Effector memory CD4-positive, alpha-beta T cell (primary cell): ENCODE measurements at regions not wholly inside any gene's neighbourhood (a gene's known extent, or its start where the extent isn't known, plus 50 kb on each side); places are given as distances from the start of the nearest gene placed in this dataset.
"Not testable (repeated sequence)": the region's sequence is repeated elsewhere in the genome, so short reads cannot be mapped to it uniquely, and the experiment has no call there.

Experiments
- DNase-seq, 3 donors: peaks; one replicate each; pipeline ENCODE4 v3.0.0-alpha.2; 2020
- H3K27ac ChIP-seq: 2 replicates; pipeline ENCODE4 v1.7.0; 2013; ENCODE audit warnings: mild to moderate bottlenecking, low read length, moderate library complexity; ENCODE audit not compliant: insufficient read depth, poor library complexity, severe bottlenecking
- H3K27me3 ChIP-seq: replicated peaks from 2 replicates; pipeline ENCODE4 v1.7.0; 2013; ENCODE audit warnings: mild to moderate bottlenecking, low read length; ENCODE audit not compliant: insufficient read depth, control insufficient read depth, poor library complexity, severe bottlenecking
- H3K36me3 ChIP-seq: 2 replicates; pipeline ENCODE4 v1.7.0; 2013; ENCODE audit warnings: mild to moderate bottlenecking, low read length, moderate library complexity; ENCODE audit not compliant: control insufficient read depth, insufficient read depth
- H3K4me1 ChIP-seq: 2 replicates; pipeline ENCODE4 v1.7.0; 2013; ENCODE audit warnings: low read length, mild to moderate bottlenecking; ENCODE audit not compliant: control insufficient read depth, insufficient read depth, poor library complexity, severe bottlenecking
- H3K4me3 ChIP-seq: 2 replicates; pipeline ENCODE4 v1.7.0; 2013; ENCODE audit warnings: low read length, low read depth, mild to moderate bottlenecking; ENCODE audit not compliant: insufficient read depth, poor library complexity, severe bottlenecking
- H3K9me3 ChIP-seq: 2 replicates; pipeline ENCODE4 v1.7.0; 2013; ENCODE audit warnings: mild to moderate bottlenecking, low read length, moderate library complexity; ENCODE audit not compliant: control insufficient read depth

- Histone ChIP-seq H3K27ac (no peak overlapping the region), H3K9me3 (no peaks in the 10 kb centered on the region), H3K4me1 (no peaks in the 10 kb centered on the region), H3K27me3 (no peaks in the 10 kb centered on the region), H3K36me3 (no peaks in the 10 kb centered on the region), H3K4me3 (no peak overlapping the region)
- DNase-seq, result no peak
Observed at GRCh38 chr6:21918666-21919065, 325.1 kb downstream of the SOX4 start.

DNA sequence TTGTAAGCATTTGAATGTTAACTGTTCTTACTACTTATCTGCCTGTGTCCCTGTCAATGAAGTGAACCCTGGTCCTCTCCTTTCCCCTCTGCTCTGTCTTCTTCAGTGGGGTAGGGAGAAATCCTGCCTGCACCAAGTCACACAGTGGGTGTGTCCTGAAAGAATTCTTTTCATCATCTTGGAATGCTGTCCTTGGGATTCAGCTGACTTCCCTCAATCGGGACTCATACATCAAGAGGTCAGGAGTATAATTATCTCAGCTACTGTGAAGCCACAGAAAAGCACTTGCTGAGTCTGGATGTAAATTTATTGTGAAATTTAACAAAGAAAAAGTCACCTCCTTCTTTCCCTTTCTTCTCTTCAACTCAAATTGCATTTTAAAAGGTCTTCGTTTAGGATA is 328.5 kb downstream of the SOX4 start:
- no peak for DNase-seq
- H3K36me3 ChIP-seq, result no peaks in the 10 kb centered on the region
- no peaks in the 10 kb centered on the region for H3K9me3 ChIP-seq
- H3K4me3 ChIP-seq, result no peak overlapping the region
- no peaks in the 10 kb centered on the region for H3K4me1 ChIP-seq
- no peak overlapping the region for H3K27ac ChIP-seq
- H3K27me3 ChIP-seq, result no peaks in the 10 kb centered on the region

DNA sequence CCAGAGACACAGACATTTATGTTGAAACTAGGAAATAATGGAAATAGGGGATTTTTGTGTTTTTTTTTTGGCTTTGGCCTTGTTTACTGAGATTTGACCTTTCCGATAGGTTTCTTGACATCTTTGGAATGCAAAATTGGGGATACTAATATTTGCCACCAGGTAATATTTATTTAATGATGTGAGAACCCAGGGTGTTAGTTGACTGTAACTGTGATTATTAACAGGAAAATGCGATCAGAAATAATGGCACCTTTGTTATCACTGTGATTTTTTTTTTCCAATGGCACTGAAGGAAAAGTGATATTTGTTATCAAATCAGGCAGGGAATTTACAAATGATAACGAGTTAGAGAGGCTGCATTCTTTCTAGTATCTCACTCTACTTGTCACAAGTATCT is 330.5 kb downstream of the SOX4 start:
- no peak overlapping the region for H3K4me3 ChIP-seq

GRCh38 chr6:21928827-21929226 is 335.3 kb downstream of the SOX4 start:
- no peaks in the 10 kb centered on the region for H3K4me1 ChIP-seq
- no peaks in the 10 kb centered on the region for H3K27me3 ChIP-seq
- no peak for DNase-seq
- H3K9me3 ChIP-seq, result no peaks in the 10 kb centered on the region
- H3K27ac ChIP-seq, result no peak overlapping the region
- H3K4me3 ChIP-seq, result no peak overlapping the region
- H3K36me3 ChIP-seq, result no peaks in the 10 kb centered on the region

More for the DNA sequence above, 330.5 kb downstream of the SOX4 start:
- no peak for DNase-seq
- no peaks in the 10 kb centered on the region for H3K27me3 ChIP-seq
- H3K4me1 ChIP-seq, result no peaks in the 10 kb centered on the region
- H3K36me3 ChIP-seq, result no peaks in the 10 kb centered on the region
- H3K27ac ChIP-seq, result no peak overlapping the region
- no peaks in the 10 kb centered on the region for H3K9me3 ChIP-seq

DNA sequence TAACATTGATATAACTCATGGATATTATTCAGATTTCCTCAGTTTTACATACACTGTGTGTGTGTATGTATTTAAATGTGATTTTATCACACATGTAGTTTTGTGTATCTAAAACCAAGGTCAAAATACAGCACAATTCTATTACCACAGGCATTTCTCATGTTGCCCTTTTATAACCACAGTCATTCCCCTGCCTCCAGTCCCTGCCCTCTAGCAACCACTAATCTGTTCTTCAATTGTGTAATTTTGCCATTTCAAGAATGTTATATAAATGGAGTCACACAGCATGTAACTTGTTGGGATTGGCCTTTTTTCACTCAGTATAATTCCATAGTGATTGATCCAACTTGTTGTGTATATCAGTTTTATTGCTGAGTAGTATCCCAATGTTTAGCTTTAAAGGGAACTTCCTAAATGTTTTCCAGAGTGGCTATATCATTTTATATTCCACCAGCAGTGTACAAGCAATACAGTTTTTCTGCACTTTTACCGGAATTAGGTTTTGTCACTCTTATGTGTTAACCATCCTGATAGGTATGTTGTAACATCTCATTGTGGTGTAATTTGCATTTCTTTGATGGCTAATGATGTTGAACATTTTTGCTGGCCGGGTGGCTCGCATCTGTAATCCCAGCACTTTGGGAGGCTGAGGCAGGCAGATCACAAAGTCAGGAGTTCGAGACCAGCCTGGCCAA is 338.2 kb downstream of the SOX4 start:
- H3K4me1 ChIP-seq, result no peaks in the 10 kb centered on the region
- DNase-seq, result no peak

GRCh38 chr6:21933351-21933750 is 339.8 kb downstream of the SOX4 start:
- Histone ChIP-seq H3K9me3 (no peaks in the 10 kb centered on the region), H3K27ac (no peak overlapping the region), H3K27me3 (no peaks in the 10 kb centered on the region), H3K36me3 (no peaks in the 10 kb centered on the region), H3K4me1 (no peaks in the 10 kb centered on the region), H3K4me3 (no peak overlapping the region)
- DNase-seq, result no peak

More for the DNA sequence above, 338.2 kb downstream of the SOX4 start:
- H3K27ac ChIP-seq, result no peak overlapping the region
- H3K27me3 ChIP-seq, result no peaks in the 10 kb centered on the region
- H3K9me3 ChIP-seq, result no peaks in the 10 kb centered on the region
- H3K4me3 ChIP-seq, result no peak overlapping the region
- no peaks in the 10 kb centered on the region for H3K36me3 ChIP-seq

GRCh38 chr6:21935142-21935541 is 341.6 kb downstream of the SOX4 start:
- no peaks in the 10 kb centered on the region for H3K4me1 ChIP-seq
- H3K9me3 ChIP-seq, result no peaks in the 10 kb centered on the region
- H3K27me3 ChIP-seq, result no peaks in the 10 kb centered on the region
- no peak for DNase-seq
- no peak overlapping the region for H3K27ac ChIP-seq
- H3K4me3 ChIP-seq, result no peak overlapping the region
- no peaks in the 10 kb centered on the region for H3K36me3 ChIP-seq

DNA sequence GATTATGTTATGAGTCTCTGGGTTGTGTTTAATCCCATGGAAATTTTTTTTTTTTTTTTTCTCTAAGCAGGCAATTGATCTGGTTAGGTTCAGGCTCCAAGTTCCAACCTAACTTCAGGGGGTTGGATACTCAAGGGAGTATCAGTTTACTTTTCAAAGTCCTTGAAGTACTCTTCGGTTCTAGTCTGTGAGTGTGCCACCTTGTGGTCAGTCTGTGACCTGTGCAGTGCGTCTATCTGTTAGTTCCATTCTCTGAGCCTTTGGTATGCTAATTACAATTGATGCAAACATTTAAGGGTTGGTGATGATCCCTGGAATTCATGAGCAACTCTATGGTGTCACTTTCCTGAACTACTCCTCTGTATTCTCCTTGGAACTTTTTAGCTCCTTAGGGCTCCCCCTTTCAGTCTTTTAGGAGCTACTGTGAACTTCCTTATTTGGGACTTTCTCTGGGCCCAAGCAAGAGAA is 342.0 kb downstream of the SOX4 start:
- no peak for DNase-seq

DNA sequence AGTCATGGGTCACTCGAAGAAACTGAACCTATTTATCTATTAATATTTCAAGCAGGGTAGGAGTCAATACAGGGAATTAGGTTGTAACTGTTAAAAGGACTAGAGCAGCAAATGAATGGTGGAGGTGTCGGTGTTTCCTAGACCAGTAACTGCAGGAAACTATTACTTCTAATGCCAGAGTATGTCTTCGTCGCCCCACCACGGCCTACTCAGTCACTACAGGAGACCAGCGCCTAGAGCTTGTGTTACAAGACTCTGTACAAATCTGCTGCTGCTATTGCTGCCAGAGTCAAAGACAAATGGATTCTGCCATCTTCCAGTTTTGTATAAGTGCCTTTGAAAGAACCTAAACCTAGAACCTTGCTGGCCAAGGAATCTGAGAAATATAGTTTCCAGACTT is 343.9 kb downstream of the SOX4 start:
- no peaks in the 10 kb centered on the region for H3K4me1 ChIP-seq
- no peaks in the 10 kb centered on the region for H3K9me3 ChIP-seq
- H3K4me3 ChIP-seq, result no peak overlapping the region
- H3K27me3 ChIP-seq, result no peaks in the 10 kb centered on the region
- H3K36me3 ChIP-seq, result no peaks in the 10 kb centered on the region
- DNase-seq, result no peak
- no peak overlapping the region for H3K27ac ChIP-seq

More for the DNA sequence above, 342.0 kb downstream of the SOX4 start:
- Histone ChIP-seq H3K9me3 (no peaks in the 10 kb centered on the region), H3K27ac (no peak overlapping the region), H3K4me3 (no peak overlapping the region), H3K36me3 (no peaks in the 10 kb centered on the region), H3K27me3 (no peaks in the 10 kb centered on the region), H3K4me1 (no peaks in the 10 kb centered on the region)

DNA sequence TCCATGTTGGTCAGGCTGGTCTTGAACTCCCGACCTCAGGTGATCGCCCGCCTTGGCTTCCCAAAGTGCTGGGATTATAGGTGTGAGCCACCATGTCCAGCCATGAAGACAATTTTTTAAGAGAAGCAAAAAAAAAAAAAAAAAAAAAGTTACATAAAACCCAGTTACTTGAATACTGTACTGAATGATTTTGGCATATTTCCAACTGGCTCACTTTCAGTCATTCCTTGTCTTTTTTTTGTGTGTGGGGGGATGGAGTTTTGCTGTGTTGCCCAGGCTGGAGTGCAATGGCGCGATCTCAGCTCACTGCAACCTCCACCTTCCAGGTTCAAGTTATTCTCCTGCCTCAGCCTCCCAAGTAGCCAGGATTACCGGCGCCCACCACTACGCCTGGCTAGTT is 345.5 kb downstream of the SOX4 start:
- not testable (repeated sequence) for H3K27ac ChIP-seq, H3K9me3 ChIP-seq, DNase-seq, H3K4me3 ChIP-seq, H3K36me3 ChIP-seq, H3K27me3 ChIP-seq, H3K4me1 ChIP-seq
